Fibroblast of gingiva (primary cell): ENCODE measurements at regions not wholly inside any gene's neighbourhood (a gene's known extent, or its start where the extent isn't known, plus 50 kb on each side); places are given as distances from the start of the nearest gene placed in this dataset.

ENCODE experiments used
- DNase-seq: peaks from one replicate; pipeline ENCODE4 v3.0.0-alpha.2; 2011; ENCODE audit warnings: low read depth

DNA sequence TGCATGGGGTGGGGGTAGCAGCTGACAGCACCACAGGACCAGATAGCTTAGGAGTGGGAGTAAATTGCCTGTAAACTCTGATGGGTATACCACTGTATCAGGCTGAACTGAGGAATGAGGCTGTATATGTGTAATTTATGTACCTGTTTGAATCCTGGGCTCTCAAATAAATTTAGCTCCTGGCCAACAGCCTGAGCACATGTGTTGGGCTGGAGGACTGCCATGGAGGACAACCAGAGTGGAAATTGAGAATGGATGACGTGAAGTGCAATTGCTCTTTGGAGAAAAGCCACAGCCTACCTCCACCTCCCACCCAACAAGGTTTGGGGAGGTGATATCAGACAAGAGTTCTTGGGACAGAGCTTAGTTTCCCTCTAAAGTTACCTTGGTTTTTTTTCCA, 328.6 kb upstream of the PROK2 start:
- DNase-seq: no peak

- DNase-seq: no peak
Observed at GRCh38 chr3:72112435-72112834, 327.5 kb upstream of the PROK2 start.

- no peak for DNase-seq
Observed at GRCh38 chr3:72111265-72112205, 326.6 kb upstream of the PROK2 start.

DNA sequence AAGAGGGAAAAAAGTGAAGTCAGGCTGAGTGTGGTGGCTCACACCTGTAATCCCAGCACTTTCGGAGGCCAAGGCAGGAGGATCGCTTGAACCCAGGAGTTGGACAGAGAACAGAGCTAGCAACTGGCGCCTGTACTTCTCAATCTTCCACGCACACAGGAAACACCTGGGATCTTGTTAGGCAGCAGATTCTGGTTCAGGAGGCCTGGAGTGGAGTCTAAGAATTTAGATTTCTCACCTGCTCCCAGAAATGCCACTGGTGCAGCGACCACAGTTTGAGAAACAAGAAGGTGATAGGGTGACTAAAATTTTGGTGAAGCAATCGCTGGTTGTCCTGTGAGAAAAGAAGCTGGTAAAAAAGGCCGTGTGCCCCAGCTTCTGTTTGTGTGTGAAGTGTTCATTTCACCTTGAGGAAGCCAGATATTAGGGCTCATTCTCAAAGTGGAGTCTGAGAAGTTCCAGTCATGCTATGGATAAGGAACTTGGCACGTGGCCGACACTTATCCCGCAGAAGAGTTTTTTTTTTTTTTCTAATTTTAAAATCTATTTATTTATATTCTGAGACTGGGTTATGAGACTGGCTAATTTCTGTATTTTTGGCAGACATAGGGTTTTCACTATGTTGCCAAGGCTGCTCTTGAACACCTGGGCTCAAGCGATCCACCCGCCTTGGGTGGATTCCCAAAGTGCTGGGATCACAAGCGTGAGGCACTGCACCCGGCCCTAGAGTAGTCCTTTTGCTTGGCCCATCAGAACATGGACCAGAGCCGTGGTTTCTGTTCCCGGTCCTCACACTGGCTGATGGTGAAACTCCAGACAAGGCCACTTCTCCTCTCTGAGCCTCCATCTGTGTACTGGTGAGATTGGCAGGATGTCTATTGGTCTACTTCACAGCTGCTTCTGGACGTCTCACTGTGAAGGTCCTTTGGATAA, 324.6 kb upstream of the PROK2 start:
- DNase-seq: no peak

- DNase-seq: no peak
Observed at GRCh38 chr3:72105306-72105705, 320.4 kb upstream of the PROK2 start.

DNA sequence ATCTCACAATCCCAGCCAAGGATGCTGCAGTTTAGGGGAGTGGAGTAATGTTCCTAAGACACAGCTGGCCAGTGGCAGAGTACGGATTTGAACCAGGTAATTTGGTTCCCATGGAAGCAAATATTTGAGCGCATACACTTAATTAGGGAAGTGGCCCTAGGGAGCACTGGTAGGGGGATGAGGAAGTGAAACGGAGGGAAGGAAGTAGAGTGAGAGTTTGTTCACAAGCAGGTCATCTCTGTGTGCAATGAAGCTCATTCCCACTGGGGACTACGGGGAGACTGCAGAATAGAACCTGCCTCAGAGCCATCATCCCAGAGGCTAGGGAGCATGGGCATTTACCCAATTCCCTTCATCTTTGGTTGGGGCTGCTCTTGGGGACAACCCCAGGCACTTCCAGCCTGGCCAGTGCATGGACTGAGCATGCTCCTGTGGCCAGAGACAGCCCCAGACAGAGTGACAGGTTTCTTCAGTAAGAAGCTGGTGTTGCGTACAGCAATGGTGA, 317.2 kb upstream of the PROK2 start:
- no peak for DNase-seq

GRCh38 chr3:72101494-72101893, 316.5 kb upstream of the PROK2 start:
- DNase-seq: no peak

GRCh38 chr3:72100601-72101187, 315.7 kb upstream of the PROK2 start:
- peak; percentile 90 for DNase-seq

GRCh38 chr3:72100080-72100511, 315.1 kb upstream of the PROK2 start:
- no peak for DNase-seq

- no peak for DNase-seq
Observed at GRCh38 chr3:72099326-72100079, 314.6 kb upstream of the PROK2 start.

DNA sequence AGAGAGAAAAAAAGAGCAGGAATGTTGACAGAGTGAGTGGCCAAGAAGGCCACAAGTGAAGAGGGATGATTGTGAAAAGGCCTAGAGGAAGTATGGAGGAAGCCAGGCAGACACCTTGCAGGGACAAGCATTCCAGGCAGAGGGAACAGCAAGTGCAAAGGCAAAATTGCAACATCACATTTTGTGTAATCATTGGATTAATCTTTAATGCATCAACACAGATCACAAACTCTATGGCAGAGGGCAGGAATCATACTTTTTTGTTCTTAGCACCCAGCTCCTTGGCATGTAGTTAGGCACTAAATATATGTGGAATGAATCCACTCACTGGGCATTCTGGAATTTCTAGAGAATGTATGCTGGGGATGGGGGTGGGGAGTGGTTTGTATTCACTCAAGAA, 312.1 kb upstream of the PROK2 start:
- no peak for DNase-seq

GRCh38 chr3:72095521-72095920, 310.6 kb upstream of the PROK2 start:
- no peak for DNase-seq

GRCh38 chr3:72093992-72094334, 309.0 kb upstream of the PROK2 start:
- DNase-seq: no peak

DNA sequence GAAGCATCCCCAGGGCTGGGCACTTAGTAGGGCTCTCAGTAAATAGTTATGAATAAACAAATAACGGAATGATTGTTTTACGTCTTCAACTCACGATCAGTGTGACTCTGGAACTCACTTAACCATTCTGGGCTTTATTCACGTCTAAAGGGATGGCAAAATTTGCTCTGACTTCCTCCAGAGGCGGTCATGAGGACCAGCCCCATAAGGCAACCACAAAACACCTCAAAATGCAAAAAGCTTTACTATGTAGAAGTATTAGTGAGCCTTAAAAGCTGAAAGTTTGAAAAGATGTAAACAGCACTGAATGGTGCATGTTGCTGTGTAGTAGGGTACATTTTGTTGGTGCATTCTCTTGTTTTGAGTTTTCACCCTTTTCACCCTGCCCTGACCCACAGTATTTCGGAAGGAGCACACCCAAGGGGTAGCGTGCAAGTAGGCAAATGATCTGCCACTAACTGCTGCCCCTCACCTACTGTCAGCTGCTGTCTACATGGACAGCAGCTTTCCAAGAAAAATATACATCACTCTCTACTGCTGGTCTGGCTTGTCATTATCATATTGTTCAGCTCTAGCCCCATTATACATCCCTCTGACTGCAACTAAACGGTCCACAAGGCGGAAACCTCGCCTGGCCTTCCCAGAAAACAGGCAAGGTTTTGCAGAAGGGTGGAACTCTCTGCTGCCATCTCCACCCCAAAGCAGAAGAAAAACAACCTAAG, 308.5 kb upstream of the PROK2 start:
- DNase-seq: no peak

DNA sequence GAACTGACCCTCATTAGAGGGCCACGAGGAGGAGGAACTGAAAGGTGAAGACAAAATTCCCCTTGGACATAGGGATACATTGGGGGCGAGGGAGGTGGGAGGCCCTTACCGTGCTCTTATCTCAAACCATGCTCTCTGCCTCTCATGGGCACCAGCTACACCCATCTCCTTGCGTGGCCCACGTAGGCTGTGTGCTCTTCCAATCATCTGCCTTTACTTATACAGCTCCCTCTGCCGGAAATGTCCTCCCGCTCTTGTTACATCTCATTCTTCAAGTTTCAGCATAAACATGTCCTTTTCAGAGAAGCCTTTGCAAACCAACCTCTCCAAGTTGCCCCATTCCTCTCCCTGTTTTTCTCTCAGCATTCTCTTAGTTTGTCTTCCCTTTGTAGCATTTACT, 307.8 kb upstream of the PROK2 start:
- no peak for DNase-seq

DNA sequence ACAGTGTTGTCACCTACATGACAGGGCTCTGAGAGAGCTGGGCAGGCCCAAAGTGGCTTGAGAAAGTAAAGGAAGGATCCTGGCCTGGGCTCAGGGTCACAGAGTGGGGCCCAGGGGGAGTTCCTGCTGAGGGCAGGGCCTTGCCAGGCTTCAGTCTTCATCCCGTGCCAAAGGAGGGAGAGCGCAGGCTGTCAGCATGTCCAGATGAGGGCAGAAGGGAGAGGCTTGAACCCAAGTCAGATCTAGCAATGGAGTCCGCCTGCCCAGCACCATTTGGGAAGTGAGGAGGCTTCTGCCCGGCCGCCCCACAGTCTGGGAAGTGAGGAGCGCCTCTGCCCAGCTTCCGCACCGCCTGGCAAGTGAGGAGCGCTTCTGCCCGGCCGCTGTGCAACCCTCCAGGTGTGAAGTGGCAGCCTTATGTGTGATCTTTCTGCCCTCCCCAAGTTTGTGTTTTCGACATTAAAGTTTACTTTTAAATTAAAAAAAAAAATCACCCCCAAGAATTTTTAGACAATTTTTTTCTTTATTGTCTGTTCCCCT, 303.6 kb upstream of the PROK2 start:
- no peak for DNase-seq

- no peak for DNase-seq
Observed at GRCh38 chr3:72087420-72087819, 302.5 kb upstream of the PROK2 start.

GRCh38 chr3:72086743-72087087, 301.8 kb upstream of the PROK2 start:
- DNase-seq: no peak

GRCh38 chr3:72086042-72086742, 301.2 kb upstream of the PROK2 start:
- DNase-seq: peak; percentile 34

DNA sequence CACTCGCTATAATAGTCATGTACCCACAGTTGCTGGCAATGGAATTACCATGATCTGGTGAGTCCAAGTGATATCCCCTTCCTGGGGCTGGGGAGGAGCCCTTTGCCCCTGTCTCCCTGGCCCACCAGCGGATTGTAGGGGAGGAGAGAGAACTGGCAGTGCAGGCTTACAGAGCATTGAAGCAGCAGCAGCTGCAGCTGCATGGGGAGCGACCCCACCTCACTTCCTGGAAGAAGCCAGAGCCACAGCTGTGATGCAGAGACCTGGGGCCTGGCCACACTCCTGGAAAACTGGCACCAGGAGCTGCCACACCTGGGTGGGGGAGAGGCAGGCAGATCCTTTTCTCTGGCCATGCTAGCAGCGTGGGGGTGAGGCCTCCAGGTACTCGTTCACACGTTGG, 300.1 kb upstream of the PROK2 start:
- DNase-seq: no peak
